SK-N-SH (cell line): ENCODE measurements at regions not wholly inside any gene's neighbourhood (a gene's known extent, or its start where the extent isn't known, plus 50 kb on each side); places are given as distances from the start of the nearest gene placed in this dataset.

Experiments
- EP300 ChIP-seq, 2 experiments: IDR thresholded peaks; 2 replicates each; pipeline versions ENCODE4 v1.4.0 to v1.6.1; 2012; ENCODE audit warnings: borderline replicate concordance in 1 of 2, low read depth in 1 of 2, low read length in 1 of 2
- GABPA ChIP-seq: IDR thresholded peaks from 2 replicates; pipeline ENCODE4 v1.4.0; 2012; ENCODE audit warnings: low read depth, mild to moderate bottlenecking
- GATA2 ChIP-seq: sonication (generic); formaldehyde crosslinking; IDR thresholded peaks from 2 replicates; pipeline ENCODE4 v1.5.0; 2020; ENCODE audit warnings: mild to moderate bottlenecking, missing genetic modification reagents
- PBX3 ChIP-seq: IDR thresholded peaks from 2 replicates; pipeline ENCODE4; 2012
- POLR2AphosphoS5 ChIP-seq: IDR thresholded peaks from 2 replicates; pipeline ENCODE4 v1.6.1; 2012; ENCODE audit warnings: low read depth, low read length
- RAD21 ChIP-seq: IDR thresholded peaks from 2 replicates; pipeline ENCODE4 v1.6.1; 2012; ENCODE audit warnings: mild to moderate bottlenecking, low read length
- RCOR1 ChIP-seq: fragments of 150-350 bp; IDR thresholded peaks from 2 replicates; pipeline ENCODE4 v1.6.1; 2017; ENCODE audit warnings: antibody characterized with exemption, low read length
- TAF1 ChIP-seq: IDR thresholded peaks from 2 replicates; pipeline ENCODE4 v1.6.1; 2012; ENCODE audit warnings: low read depth, mild to moderate bottlenecking, low read length, moderate library complexity, borderline replicate concordance
- TCF12 ChIP-seq: IDR thresholded peaks from 2 replicates; pipeline ENCODE4 v1.4.0; 2012
- USF1 ChIP-seq: IDR thresholded peaks from 2 replicates; pipeline ENCODE4 v1.4.0; 2012; ENCODE audit warnings: low read depth, borderline replicate concordance
- YY1 ChIP-seq: IDR thresholded peaks from 2 replicates; pipeline ENCODE4 v1.4.0; 2012; ENCODE audit warnings: low read depth, mild to moderate bottlenecking
- TF ChIP-seq, protein P1 (sequence below): fragments of 200-600 bp; sonication (generic); IDR thresholded peaks from 2 replicates; pipeline ENCODE4 v1.6.1; 2017; ENCODE audit warnings: antibody characterized with exemption, mild to moderate bottlenecking, moderate library complexity

DNA sequence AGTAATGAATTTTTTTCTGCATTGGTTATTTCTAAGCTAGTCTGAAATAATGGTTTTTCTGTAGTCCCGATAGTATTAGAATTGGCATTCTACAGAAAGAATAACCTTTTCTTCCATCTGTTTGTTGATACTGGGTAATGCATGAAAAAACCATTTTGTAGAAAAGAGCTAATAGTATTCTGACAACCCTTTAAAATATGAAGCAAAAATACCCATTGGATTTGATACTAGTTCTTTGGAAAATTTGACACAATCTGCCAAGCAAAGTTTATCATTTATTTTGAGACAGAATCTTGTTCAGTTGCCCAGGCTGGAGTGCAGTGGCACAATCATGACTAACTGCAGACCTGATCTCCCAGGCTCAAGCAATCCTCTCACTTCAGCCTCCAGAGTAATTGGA, 366.8 kb upstream of the MON1B start:
- no peak for TF ChIP-seq TCF12
- TF ChIP-seq, protein P1, sequence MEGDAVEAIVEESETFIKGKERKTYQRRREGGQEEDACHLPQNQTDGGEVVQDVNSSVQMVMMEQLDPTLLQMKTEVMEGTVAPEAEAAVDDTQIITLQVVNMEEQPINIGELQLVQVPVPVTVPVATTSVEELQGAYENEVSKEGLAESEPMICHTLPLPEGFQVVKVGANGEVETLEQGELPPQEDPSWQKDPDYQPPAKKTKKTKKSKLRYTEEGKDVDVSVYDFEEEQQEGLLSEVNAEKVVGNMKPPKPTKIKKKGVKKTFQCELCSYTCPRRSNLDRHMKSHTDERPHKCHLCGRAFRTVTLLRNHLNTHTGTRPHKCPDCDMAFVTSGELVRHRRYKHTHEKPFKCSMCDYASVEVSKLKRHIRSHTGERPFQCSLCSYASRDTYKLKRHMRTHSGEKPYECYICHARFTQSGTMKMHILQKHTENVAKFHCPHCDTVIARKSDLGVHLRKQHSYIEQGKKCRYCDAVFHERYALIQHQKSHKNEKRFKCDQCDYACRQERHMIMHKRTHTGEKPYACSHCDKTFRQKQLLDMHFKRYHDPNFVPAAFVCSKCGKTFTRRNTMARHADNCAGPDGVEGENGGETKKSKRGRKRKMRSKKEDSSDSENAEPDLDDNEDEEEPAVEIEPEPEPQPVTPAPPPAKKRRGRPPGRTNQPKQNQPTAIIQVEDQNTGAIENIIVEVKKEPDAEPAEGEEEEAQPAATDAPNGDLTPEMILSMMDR, result no peak
- TF ChIP-seq EP300 (IDR thresholded peaks at IDR 0.05; ENCODE audit: borderline replicate concordance in 1 of 2, low read depth in 1 of 2, low read length in 1 of 2), result no peak
- no peak for TF ChIP-seq RCOR1
- no peak for TF ChIP-seq USF1
- TF ChIP-seq GATA2, result no peak
- no peak for TF ChIP-seq TAF1
- no peak for TF ChIP-seq YY1
- no peak for TF ChIP-seq GABPA
- TF ChIP-seq RAD21, result no peak
- TF ChIP-seq PBX3, result no peak
- TF ChIP-seq POLR2AphosphoS5, result no peak
